ENCODE measurements at regions not wholly inside any gene's neighbourhood (a gene's known extent, or its start where the extent isn't known, plus 50 kb on each side); places are given as distances from the start of the nearest gene placed in this dataset.
A peak's percentile ranks its signal among the peaks of the same experiment; 100 is the strongest.

DNA sequence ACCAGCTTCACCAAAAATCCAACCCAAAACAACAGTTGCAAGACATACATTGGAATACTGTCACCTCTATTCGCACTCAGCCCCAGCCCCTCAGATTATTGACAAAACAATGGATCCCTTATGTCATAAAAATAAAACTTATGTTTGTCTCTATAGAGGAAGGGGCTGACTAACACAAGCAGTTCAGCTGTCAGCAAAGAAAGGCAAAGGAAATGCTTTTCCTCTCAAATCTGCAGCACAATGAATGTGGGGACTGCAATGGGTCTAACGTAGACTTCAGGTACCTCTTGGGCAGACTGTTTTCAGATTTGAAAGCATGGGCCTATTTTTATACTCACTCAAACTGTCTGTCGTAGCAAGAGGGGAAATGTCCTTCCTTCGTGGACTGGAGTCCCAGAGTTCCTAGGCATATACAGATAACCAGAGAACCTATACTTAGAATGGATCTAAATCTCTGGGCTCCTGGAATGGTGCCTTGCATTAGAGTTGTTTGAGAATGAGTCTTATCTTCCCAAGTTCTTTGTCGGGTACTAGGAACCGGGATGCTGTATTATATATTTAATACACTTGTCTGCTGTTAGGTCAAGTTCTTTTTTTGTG is 307.7 kb upstream of the DDX53 start:
- Mint-ChIP-seq H3K27me3 (ENCODE audit: low read depth) (no peaks in the 10 kb centered on the region), H3K4me3 (no peak overlapping the region), H3K36me3 (ENCODE audit: low read depth) (no peaks in the 10 kb centered on the region), H3K9me3 (peaks cover 8% of the 10 kb centered on the region), H3K27ac (peak overlapping the region in 2 of 3 experiments; percentile 34 to 38), H3K4me1 (no peaks in the 10 kb centered on the region)
- TF ChIP-seq, protein P1, sequence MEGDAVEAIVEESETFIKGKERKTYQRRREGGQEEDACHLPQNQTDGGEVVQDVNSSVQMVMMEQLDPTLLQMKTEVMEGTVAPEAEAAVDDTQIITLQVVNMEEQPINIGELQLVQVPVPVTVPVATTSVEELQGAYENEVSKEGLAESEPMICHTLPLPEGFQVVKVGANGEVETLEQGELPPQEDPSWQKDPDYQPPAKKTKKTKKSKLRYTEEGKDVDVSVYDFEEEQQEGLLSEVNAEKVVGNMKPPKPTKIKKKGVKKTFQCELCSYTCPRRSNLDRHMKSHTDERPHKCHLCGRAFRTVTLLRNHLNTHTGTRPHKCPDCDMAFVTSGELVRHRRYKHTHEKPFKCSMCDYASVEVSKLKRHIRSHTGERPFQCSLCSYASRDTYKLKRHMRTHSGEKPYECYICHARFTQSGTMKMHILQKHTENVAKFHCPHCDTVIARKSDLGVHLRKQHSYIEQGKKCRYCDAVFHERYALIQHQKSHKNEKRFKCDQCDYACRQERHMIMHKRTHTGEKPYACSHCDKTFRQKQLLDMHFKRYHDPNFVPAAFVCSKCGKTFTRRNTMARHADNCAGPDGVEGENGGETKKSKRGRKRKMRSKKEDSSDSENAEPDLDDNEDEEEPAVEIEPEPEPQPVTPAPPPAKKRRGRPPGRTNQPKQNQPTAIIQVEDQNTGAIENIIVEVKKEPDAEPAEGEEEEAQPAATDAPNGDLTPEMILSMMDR (IDR thresholded peaks at IDR 0.05; ENCODE audit: unreplicated experiment in 3 of 3): no peak

DNA sequence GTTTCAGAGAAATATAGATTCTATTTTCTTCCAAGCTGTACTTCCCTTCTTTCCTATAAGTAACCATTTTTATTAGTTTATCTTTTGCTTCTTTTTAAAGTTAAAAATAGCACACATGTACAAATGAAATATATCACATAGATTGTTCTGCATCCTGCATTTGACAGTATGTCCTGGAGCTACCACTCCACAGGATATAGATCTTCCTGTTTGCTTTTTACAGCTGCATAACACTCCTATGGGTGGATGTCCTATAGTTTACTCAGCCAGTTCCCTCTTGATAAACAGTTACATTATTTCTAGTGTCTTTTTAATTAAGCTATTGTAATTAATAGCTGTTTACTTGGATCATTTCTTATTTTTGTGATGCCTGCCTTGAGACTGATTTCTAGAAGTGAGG is 301.6 kb upstream of the DDX53 start:
- Mint-ChIP-seq H3K36me3 (ENCODE audit: low read depth) (no peaks in the 10 kb centered on the region), H3K4me3 (no peak overlapping the region), H3K27ac (peak overlapping the region; percentile 75 to 93 (median 85)), H3K4me1 (peaks cover 7% of the 10 kb centered on the region), H3K9me3 (peaks cover 23% of the 10 kb centered on the region), H3K27me3 (ENCODE audit: low read depth) (no peaks in the 10 kb centered on the region)
- TF ChIP-seq, protein P1 (IDR thresholded peaks at IDR 0.05; ENCODE audit: unreplicated experiment in 3 of 3): no peak

DNA sequence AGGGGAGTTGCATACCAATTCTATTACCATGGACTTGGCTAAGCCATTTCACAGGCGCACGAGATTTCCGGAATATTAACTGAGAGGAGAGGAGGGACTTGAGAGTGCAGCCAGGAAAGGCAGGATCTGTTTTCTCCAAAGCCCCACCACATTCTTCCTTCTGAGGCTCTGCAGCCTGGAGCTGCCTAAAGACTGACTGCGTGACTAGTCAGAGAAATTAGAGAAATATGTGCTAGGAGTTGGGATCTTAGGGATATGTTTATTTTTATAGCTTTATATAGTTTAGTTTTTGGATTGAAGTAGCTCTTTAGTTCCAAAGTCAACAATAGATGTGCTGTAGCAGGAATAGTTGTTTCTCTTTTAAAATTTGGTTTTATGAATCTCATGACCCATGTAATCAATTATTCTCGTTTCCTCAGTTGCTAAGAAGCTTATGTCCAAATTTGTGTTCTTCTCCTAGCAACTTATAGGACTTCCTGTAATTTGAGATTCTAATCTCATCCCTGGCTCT is 300.1 kb upstream of the DDX53 start:
- TF ChIP-seq, protein P1 (IDR thresholded peaks at IDR 0.05; ENCODE audit: unreplicated experiment in 3 of 3): no peak
- H3K36me3 Mint-ChIP-seq (ENCODE audit: low read depth): peaks cover 2% of the 10 kb centered on the region
- peak overlapping the region; percentile 75 to 93 (median 85) for H3K27ac Mint-ChIP-seq
- peaks cover 7% of the 10 kb centered on the region for H3K4me1 Mint-ChIP-seq
- H3K27me3 Mint-ChIP-seq (ENCODE audit: low read depth): no peaks in the 10 kb centered on the region
- H3K9me3 Mint-ChIP-seq: peaks cover 34% of the 10 kb centered on the region
- no peak overlapping the region for H3K4me3 Mint-ChIP-seq

DNA sequence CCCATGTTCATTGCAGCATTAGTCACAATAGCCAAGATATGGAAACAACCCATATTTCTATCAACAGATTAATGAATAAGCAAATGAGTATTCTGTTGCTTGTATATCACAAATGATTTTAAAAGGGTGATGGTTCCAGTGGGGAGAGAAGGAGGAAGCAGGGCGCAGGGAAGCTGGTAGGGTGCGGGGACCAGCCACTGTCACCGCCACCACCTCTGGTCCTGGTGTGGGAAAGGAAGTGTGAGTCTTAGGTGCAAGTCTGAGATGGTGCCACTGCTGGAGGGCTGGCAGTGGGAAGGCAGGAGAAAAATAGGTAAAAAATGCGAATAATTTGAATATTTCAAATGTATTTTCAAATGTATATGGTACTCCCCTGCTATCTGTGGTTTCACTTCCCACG is 286.8 kb upstream of the DDX53 start:
- no peaks in the 10 kb centered on the region for H3K36me3 Mint-ChIP-seq (ENCODE audit: low read depth)
- H3K27ac Mint-ChIP-seq: no peak overlapping the region
- no peaks in the 10 kb centered on the region for H3K27me3 Mint-ChIP-seq (ENCODE audit: low read depth)
- no peaks in the 10 kb centered on the region for H3K4me1 Mint-ChIP-seq
- no peaks in the 10 kb centered on the region for H3K9me3 Mint-ChIP-seq
- TF ChIP-seq, protein P1 (IDR thresholded peaks at IDR 0.05; ENCODE audit: unreplicated experiment in 3 of 3): no peak
- no peak overlapping the region for H3K4me3 Mint-ChIP-seq

DNA sequence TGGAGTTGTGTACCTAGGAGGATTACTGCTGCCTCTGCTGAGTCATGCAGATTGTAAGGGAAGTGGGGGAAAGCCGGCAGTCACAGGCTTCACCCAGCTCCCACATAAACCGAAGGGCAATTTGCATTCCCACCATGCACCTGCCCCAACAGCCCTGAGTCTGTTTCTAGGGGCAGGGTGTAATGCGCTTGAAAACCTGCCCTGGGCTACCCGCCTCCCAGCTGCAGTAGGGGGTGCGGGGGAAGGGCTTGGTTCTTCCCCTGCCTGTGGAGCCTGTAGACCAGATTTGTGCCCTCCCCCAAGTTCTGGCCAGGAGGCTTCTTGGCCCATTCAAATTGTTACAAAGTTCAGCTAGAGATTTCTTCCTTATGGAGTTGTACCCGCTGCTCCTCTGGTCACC is 269.2 kb upstream of the DDX53 start:
- no peaks in the 10 kb centered on the region for H3K4me1 Mint-ChIP-seq
- H3K27me3 Mint-ChIP-seq (ENCODE audit: low read depth): no peaks in the 10 kb centered on the region
- H3K9me3 Mint-ChIP-seq: peaks cover 3% of the 10 kb centered on the region
- no peak overlapping the region for H3K27ac Mint-ChIP-seq
- no peak overlapping the region for H3K4me3 Mint-ChIP-seq
- TF ChIP-seq, protein P1 (IDR thresholded peaks at IDR 0.05; ENCODE audit: unreplicated experiment in 3 of 3): no peak
- no peaks in the 10 kb centered on the region for H3K36me3 Mint-ChIP-seq (ENCODE audit: low read depth)

DNA sequence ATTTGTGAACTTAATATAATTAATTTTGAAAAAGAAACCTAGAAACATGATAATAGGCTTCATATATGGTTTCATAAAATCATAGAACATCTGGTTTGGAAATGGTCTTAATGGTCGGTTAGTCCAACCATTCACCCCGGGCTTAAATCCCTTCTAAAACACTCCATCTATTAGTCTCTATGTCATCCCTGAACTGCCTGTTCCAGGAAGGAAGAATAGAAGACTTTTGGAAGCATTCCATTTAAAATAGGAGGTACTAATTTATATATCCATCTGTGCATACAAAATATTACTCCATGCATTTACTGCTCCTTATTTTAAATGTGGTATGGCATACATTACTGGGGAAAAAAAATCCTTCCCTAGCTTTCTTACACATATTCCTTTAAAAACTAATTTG is 262.2 kb upstream of the DDX53 start:
- no peaks in the 10 kb centered on the region for H3K36me3 Mint-ChIP-seq (ENCODE audit: low read depth)
- no peak overlapping the region for H3K4me3 Mint-ChIP-seq
- peak overlapping the region; percentile 15 to 85 (median 83) for H3K27ac Mint-ChIP-seq
- H3K4me1 Mint-ChIP-seq: peaks cover 18% of the 10 kb centered on the region
- TF ChIP-seq, protein P1 (IDR thresholded peaks at IDR 0.05; ENCODE audit: unreplicated experiment in 3 of 3): no peak
- H3K9me3 Mint-ChIP-seq: peaks cover 5% of the 10 kb centered on the region
- H3K27me3 Mint-ChIP-seq (ENCODE audit: low read depth): no peaks in the 10 kb centered on the region

Data from nephron (organoid).